Activated T-cell treated with anti-CD3 and anti-CD28 coated beads, Interleukin-2, amount 50 U/mL, for 72 hours (primary cell): ENCODE measurements at regions not wholly inside any gene's neighbourhood (a gene's known extent, or its start where the extent isn't known, plus 50 kb on each side); places are given as distances from the start of the nearest gene placed in this dataset.
"Not testable (repeated sequence)": the region's sequence is repeated elsewhere in the genome, so short reads cannot be mapped to it uniquely, and the experiment has no call there.

ENCODE experiments used
- ATAC-seq, 2 donors: fragments of 150-1000 bp; cut with Tn5 transposase; replicated peaks in 1 of 2; 2 replicates each; pipeline ENCODE4 v1.10.0; 2021; ENCODE audit warnings: moderate library complexity in 2 of 2, mild to moderate bottlenecking in 1 of 2
- DNase-seq, 2 donors: peaks; one replicate each; pipeline ENCODE4 v3.0.0; 2021 to 2022; ENCODE audit warnings: mixed read lengths in 1 of 2
- H3K27ac Mint-ChIP-seq: one replicate; pipeline ENCODE4 v1.8.0; 2022; ENCODE audit warnings: mild to moderate bottlenecking, moderate library complexity, mixed read lengths
- H3K27me3 Mint-ChIP-seq: one replicate; pipeline ENCODE4 v1.8.0; 2022; ENCODE audit warnings: low read depth, mixed read lengths
- H3K36me3 Mint-ChIP-seq, 2 donors: one replicate each; pipeline ENCODE4 v1.8.0; 2022; ENCODE audit warnings: mixed read lengths in 2 of 2, mild to moderate bottlenecking in 1 of 2; ENCODE audit not compliant: insufficient read depth in 2 of 2
- H3K4me1 Mint-ChIP-seq: one replicate; pipeline ENCODE4 v1.8.0; 2022; ENCODE audit warnings: low read depth, mixed read lengths
- H3K4me3 Mint-ChIP-seq, 2 donors: one replicate each; pipeline ENCODE4 v1.8.0; 2022; ENCODE audit warnings: mild to moderate bottlenecking in 2 of 2, mixed read lengths in 2 of 2, moderate library complexity in 2 of 2
- H3K9me3 Mint-ChIP-seq, 2 donors: one replicate each; pipeline ENCODE4 v1.8.0; 2022; ENCODE audit warnings: mixed read lengths in 2 of 2

- not testable (repeated sequence) for H3K27ac Mint-ChIP-seq, DNase-seq, H3K4me1 Mint-ChIP-seq, H3K36me3 Mint-ChIP-seq, ATAC-seq, H3K4me3 Mint-ChIP-seq, H3K27me3 Mint-ChIP-seq, H3K9me3 Mint-ChIP-seq
These were observed 581.4 kb downstream of the PRIM2 start for GRCh38 chr6:57898850-57899249.

DNA sequence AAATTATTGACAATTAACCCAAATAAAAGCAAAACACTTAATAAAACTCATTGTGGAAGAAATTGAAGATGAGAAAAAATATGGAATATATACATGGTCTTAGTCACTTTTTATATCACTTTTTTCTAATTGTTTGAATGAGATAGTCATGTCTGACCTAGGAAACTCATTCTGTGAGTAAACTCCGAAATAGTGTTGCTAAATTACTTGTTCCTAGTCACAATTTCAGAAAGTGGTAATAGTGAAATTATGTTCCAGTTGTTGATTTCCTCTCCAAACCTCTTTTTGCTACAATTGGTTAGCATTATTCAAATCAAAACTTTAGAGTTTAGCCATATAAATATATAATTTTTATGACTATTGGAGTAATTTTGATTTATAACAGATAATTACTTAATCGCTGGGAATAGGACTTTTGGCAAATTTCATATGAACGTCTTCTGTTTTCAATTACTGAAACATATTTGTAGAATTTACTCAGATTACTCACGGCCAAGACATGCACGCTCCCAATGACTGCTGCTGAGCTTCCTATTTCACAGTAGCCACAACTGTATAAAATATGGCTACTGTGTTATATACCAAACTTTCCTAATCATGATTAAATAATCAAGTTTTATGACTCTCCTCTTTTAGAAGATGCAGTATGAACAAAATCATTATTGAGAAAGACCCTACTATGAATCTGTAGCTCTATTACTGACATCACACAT, 583.4 kb downstream of the PRIM2 start:
- not testable (repeated sequence) for H3K27me3 Mint-ChIP-seq, H3K4me1 Mint-ChIP-seq, DNase-seq, H3K36me3 Mint-ChIP-seq, H3K4me3 Mint-ChIP-seq, H3K9me3 Mint-ChIP-seq, H3K27ac Mint-ChIP-seq, ATAC-seq

DNA sequence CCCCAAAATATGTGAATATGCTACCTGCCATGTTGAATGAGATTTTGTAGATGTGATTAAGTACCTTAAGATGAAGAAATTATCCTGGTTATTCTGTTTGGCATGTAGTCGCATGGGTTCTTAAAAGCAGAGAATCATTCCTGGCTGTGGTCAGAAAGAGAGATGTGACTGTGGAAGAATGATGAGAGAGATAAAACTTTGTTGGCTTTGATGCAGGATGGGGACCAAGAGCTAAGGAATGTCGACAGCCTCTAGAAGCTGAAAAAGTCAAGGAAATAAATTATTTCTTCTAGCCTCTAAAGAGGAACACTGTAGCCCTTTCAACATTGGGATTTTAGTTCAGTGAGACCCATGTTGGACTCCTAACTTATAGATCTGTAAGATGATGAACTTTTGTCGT, 584.0 kb downstream of the PRIM2 start:
- not testable (repeated sequence) for H3K27ac Mint-ChIP-seq, H3K36me3 Mint-ChIP-seq, H3K4me3 Mint-ChIP-seq

DNA sequence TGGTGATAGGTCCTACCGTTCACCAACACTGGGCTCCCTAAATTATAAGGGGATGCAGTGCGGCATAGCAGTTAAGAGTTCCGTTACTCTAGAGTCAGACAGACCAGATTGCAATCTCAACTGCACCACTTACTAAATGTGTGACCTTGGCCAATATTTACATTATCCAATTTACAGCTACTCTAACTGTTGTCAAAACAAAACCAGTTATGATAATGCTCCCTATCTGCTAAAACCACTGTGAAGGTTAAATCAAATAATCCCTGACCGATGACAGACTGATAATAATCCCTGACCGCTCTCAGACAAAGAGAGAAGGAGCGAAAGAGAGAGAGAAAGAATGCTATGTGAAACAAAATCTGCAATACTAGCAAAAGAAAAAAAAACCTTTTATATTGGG, 586.9 kb downstream of the PRIM2 start:
- H3K27me3 Mint-ChIP-seq, H3K9me3 Mint-ChIP-seq, H3K4me1 Mint-ChIP-seq, H3K4me3 Mint-ChIP-seq, H3K27ac Mint-ChIP-seq, DNase-seq, H3K36me3 Mint-ChIP-seq, ATAC-seq: not testable (repeated sequence)

More for the DNA sequence above, 584.0 kb downstream of the PRIM2 start:
- H3K4me1 Mint-ChIP-seq, DNase-seq, H3K27me3 Mint-ChIP-seq, ATAC-seq, H3K9me3 Mint-ChIP-seq: not testable (repeated sequence)

- not testable (repeated sequence) for H3K4me3 Mint-ChIP-seq, H3K9me3 Mint-ChIP-seq, H3K36me3 Mint-ChIP-seq, H3K27ac Mint-ChIP-seq, DNase-seq, H3K4me1 Mint-ChIP-seq, H3K27me3 Mint-ChIP-seq, ATAC-seq
These were observed 597.9 kb downstream of the PRIM2 start for GRCh38 chr6:57915300-57915699.

- not testable (repeated sequence) for H3K27me3 Mint-ChIP-seq, H3K36me3 Mint-ChIP-seq, H3K27ac Mint-ChIP-seq, ATAC-seq, H3K4me3 Mint-ChIP-seq, H3K9me3 Mint-ChIP-seq, DNase-seq, H3K4me1 Mint-ChIP-seq
These were observed 625.5 kb downstream of the PRIM2 start for GRCh38 chr6:57942966-57943365.

- not testable (repeated sequence) for H3K9me3 Mint-ChIP-seq, H3K4me3 Mint-ChIP-seq, H3K4me1 Mint-ChIP-seq, H3K27me3 Mint-ChIP-seq, DNase-seq, H3K27ac Mint-ChIP-seq, H3K36me3 Mint-ChIP-seq, ATAC-seq
These were observed 628.8 kb downstream of the PRIM2 start for GRCh38 chr6:57946084-57946768.

GRCh38 chr6:57946769-57947091, 629.3 kb downstream of the PRIM2 start:
- not testable (repeated sequence) for H3K4me3 Mint-ChIP-seq, DNase-seq, ATAC-seq, H3K36me3 Mint-ChIP-seq, H3K9me3 Mint-ChIP-seq, H3K27ac Mint-ChIP-seq, H3K4me1 Mint-ChIP-seq, H3K27me3 Mint-ChIP-seq

DNA sequence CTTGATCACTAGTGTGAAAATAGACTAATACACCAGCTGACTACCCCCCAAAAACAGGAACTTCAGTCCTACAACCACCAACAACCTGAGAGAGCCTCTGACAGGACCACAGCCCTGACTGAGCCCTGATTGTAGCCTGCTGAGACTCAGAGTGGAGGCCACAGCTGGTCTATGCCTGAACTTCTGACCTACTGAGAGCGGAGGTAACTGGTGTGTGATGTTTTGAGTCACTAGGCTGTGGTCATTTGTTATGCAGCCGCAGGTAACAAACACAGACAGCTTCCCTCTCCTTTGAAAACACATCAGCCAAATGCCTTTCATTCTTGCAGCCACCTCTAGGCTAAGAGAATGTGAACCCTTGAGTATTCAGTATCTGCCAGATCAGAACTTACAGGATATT, 631.1 kb downstream of the PRIM2 start:
- H3K36me3 Mint-ChIP-seq, H3K9me3 Mint-ChIP-seq, H3K27me3 Mint-ChIP-seq, ATAC-seq, H3K27ac Mint-ChIP-seq, DNase-seq, H3K4me3 Mint-ChIP-seq, H3K4me1 Mint-ChIP-seq: not testable (repeated sequence)

DNA sequence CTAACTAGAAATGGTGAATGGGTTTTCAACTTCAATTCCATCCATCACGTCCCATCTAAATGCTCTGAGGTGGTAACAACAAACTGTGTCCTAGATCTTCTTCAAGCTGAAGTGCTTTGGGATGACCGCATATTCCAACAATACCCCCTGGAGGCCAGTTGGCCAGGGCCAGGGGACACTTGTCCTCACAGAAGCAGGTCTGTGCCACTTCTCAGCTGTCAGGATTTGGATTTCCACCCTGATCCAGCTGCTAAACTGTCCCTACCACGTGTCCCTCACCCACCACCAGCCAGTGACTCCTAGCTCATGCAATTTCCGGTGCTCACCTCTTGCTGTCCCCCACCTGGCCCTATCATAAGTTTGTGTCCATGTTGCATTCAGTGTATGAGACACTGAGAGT, 633.0 kb downstream of the PRIM2 start:
- H3K36me3 Mint-ChIP-seq, H3K4me3 Mint-ChIP-seq, H3K27me3 Mint-ChIP-seq, DNase-seq, H3K4me1 Mint-ChIP-seq, H3K27ac Mint-ChIP-seq, H3K9me3 Mint-ChIP-seq, ATAC-seq: not testable (repeated sequence)

- ATAC-seq, H3K36me3 Mint-ChIP-seq, H3K4me1 Mint-ChIP-seq, H3K4me3 Mint-ChIP-seq, H3K9me3 Mint-ChIP-seq, H3K27me3 Mint-ChIP-seq, H3K27ac Mint-ChIP-seq, DNase-seq: not testable (repeated sequence)
These were observed 649.3 kb downstream of the PRIM2 start for GRCh38 chr6:57966757-57967156.

DNA sequence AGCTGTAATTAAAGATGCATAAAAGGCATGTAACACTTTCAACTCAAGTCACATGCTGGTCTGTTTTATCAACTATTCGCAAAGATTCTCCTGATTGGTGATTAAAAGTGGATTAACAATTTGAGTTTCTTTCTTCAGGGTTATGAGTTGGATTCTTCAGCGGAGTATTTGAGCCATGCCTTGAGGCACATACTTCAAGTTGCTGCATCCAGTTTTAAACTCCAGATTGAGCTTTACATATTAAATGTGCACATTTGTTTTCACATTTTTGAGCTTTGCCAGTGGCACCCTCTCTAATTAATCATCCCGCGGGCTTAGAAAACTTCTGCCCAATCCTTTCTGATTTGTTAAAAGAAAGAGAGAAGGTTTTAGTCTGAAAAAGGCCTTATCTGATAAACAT, 654.5 kb downstream of the PRIM2 start:
- H3K36me3 Mint-ChIP-seq, DNase-seq, H3K9me3 Mint-ChIP-seq, H3K27me3 Mint-ChIP-seq, H3K27ac Mint-ChIP-seq, ATAC-seq, H3K4me1 Mint-ChIP-seq, H3K4me3 Mint-ChIP-seq: not testable (repeated sequence)

- ATAC-seq (no peak), DNase-seq (no peak)
- Mint-ChIP-seq H3K27me3 (peaks cover 6% of the 10 kb centered on the region), H3K4me3 (no peak overlapping the region), H3K9me3 (no peaks in the 10 kb centered on the region), H3K4me1 (no peaks in the 10 kb centered on the region), H3K27ac (no peak overlapping the region), H3K36me3 (no peaks in the 10 kb centered on the region)
These were observed 657.2 kb downstream of the PRIM2 start for GRCh38 chr6:57974653-57975052.

GRCh38 chr6:57975127-57975526, 657.7 kb downstream of the PRIM2 start:
- H3K27me3 Mint-ChIP-seq, H3K27ac Mint-ChIP-seq, DNase-seq, H3K9me3 Mint-ChIP-seq, ATAC-seq, H3K4me1 Mint-ChIP-seq, H3K36me3 Mint-ChIP-seq, H3K4me3 Mint-ChIP-seq: not testable (repeated sequence)
